ENCODE measurements at regions not wholly inside any gene's neighbourhood (a gene's known extent, or its start where the extent isn't known, plus 50 kb on each side); places are given as distances from the start of the nearest gene placed in this dataset.

GRCh38 chr6:51495096-51495495, 592.3 kb downstream of the PKHD1 start:
- no peak overlapping the region for H3K4me3 Mint-ChIP-seq (ENCODE audit: unreplicated experiment)
- no peaks in the 10 kb centered on the region for H3K36me3 Mint-ChIP-seq (ENCODE audit: unreplicated experiment)
- peaks cover 3% of the 10 kb centered on the region for H3K27me3 Mint-ChIP-seq (ENCODE audit: unreplicated experiment)
- peak; percentile 45 for DNase-seq
- H3K27ac Mint-ChIP-seq (ENCODE audit: unreplicated experiment), result peak overlapping the region; percentile 60
- H3K9me3 Mint-ChIP-seq (ENCODE audit: unreplicated experiment), result peaks cover 3% of the 10 kb centered on the region
- H3K4me1 Mint-ChIP-seq (ENCODE audit: low read depth, unreplicated experiment), result peaks cover 13% of the 10 kb centered on the region
- no peak for TF ChIP-seq CTCF (IDR thresholded peaks at IDR 0.05; ENCODE audit: partially characterized antibody, unreplicated experiment)

- H3K9me3 Mint-ChIP-seq (ENCODE audit: unreplicated experiment), result peaks cover 3% of the 10 kb centered on the region
- no peak for DNase-seq
- peaks cover 3% of the 10 kb centered on the region for H3K27me3 Mint-ChIP-seq (ENCODE audit: unreplicated experiment)
- TF ChIP-seq CTCF (IDR thresholded peaks at IDR 0.05; ENCODE audit: partially characterized antibody, unreplicated experiment), result no peak
- peaks cover 13% of the 10 kb centered on the region for H3K4me1 Mint-ChIP-seq (ENCODE audit: low read depth, unreplicated experiment)
- H3K27ac Mint-ChIP-seq (ENCODE audit: unreplicated experiment), result no peak overlapping the region
- no peaks in the 10 kb centered on the region for H3K36me3 Mint-ChIP-seq (ENCODE audit: unreplicated experiment)
- no peak overlapping the region for H3K4me3 Mint-ChIP-seq (ENCODE audit: unreplicated experiment)
These were observed 591.6 kb downstream of the PKHD1 start for GRCh38 chr6:51495610-51496396.

- Mint-ChIP-seq H3K36me3 (ENCODE audit: unreplicated experiment) (no peaks in the 10 kb centered on the region), H3K27me3 (ENCODE audit: unreplicated experiment) (no peaks in the 10 kb centered on the region)
- DNase-seq, result no peak
These were observed 584.4 kb downstream of the PKHD1 start for GRCh38 chr6:51502996-51503395.

GRCh38 chr6:51505434-51505833, 582.0 kb downstream of the PKHD1 start:
- Mint-ChIP-seq H3K36me3 (ENCODE audit: unreplicated experiment) (no peaks in the 10 kb centered on the region), H3K4me3 (ENCODE audit: unreplicated experiment) (no peak overlapping the region), H3K27me3 (ENCODE audit: unreplicated experiment) (no peaks in the 10 kb centered on the region), H3K27ac (ENCODE audit: unreplicated experiment) (no peak overlapping the region), H3K4me1 (ENCODE audit: low read depth, unreplicated experiment) (no peaks in the 10 kb centered on the region), H3K9me3 (ENCODE audit: unreplicated experiment) (peaks cover 2% of the 10 kb centered on the region)
- no peak for DNase-seq
- no peak for TF ChIP-seq CTCF (IDR thresholded peaks at IDR 0.05; ENCODE audit: partially characterized antibody, unreplicated experiment)

More at GRCh38 chr6:51502996-51503395, 584.4 kb downstream of the PKHD1 start:
- Mint-ChIP-seq H3K4me3 (ENCODE audit: unreplicated experiment) (no peak overlapping the region), H3K4me1 (ENCODE audit: low read depth, unreplicated experiment) (no peaks in the 10 kb centered on the region), H3K9me3 (ENCODE audit: unreplicated experiment) (peaks cover 2% of the 10 kb centered on the region), H3K27ac (ENCODE audit: unreplicated experiment) (no peak overlapping the region)
- no peak for TF ChIP-seq CTCF (IDR thresholded peaks at IDR 0.05; ENCODE audit: partially characterized antibody, unreplicated experiment)

- Mint-ChIP-seq H3K36me3 (ENCODE audit: unreplicated experiment) (no peaks in the 10 kb centered on the region), H3K9me3 (ENCODE audit: unreplicated experiment) (peaks cover 2% of the 10 kb centered on the region), H3K27ac (ENCODE audit: unreplicated experiment) (no peak overlapping the region), H3K4me1 (ENCODE audit: low read depth, unreplicated experiment) (peaks cover 2% of the 10 kb centered on the region), H3K4me3 (ENCODE audit: unreplicated experiment) (no peak overlapping the region), H3K27me3 (ENCODE audit: unreplicated experiment) (no peaks in the 10 kb centered on the region)
- no peak for DNase-seq
- no peak for TF ChIP-seq CTCF (IDR thresholded peaks at IDR 0.05; ENCODE audit: partially characterized antibody, unreplicated experiment)
These were observed 577.8 kb downstream of the PKHD1 start for GRCh38 chr6:51509597-51509996.

All from glutamatergic neuron (in vitro differentiated cells).